SK-MEL-5 (cell line): ENCODE measurements at regions not wholly inside any gene's neighbourhood (a gene's known extent, or its start where the extent isn't known, plus 50 kb on each side); places are given as distances from the start of the nearest gene placed in this dataset.

Experiments used
- DNase-seq: peaks from one replicate; pipeline ENCODE4 v3.0.0-alpha.2; 2016; ENCODE audit warnings: low read depth, low spot score
- in situ Hi-C: cut with HindIII; loops from 2 replicates; pipeline ENCODE4 v1.10.0; 2016; ENCODE audit warnings: low sequenced_read_pairs, high pct_unique_total_duplicates, low pct_unique_long_range_greater_than_20kb

GRCh38 chr2:129724021-129724757, 255.3 kb upstream of the RAB6C start:
- in situ Hi-C loops: no loop called here
- DNase-seq: no peak

- in situ Hi-C loops: no loop called here
Measured at GRCh38 chr2:129726216-129726615, 253.2 kb upstream of the RAB6C start.

GRCh38 chr2:129727286-129727685, 252.2 kb upstream of the RAB6C start:
- DNase-seq: no peak
- in situ Hi-C loops: no loop called here

More at GRCh38 chr2:129726216-129726615, 253.2 kb upstream of the RAB6C start:
- no peak for DNase-seq

GRCh38 chr2:129728035-129728972, 251.2 kb upstream of the RAB6C start:
- in situ Hi-C loops: no loop called here
- no peak for DNase-seq

GRCh38 chr2:129729011-129729410, 250.5 kb upstream of the RAB6C start:
- in situ Hi-C loops: no loop called here
- no peak for DNase-seq

- in situ Hi-C loops: no loop called here
- DNase-seq: no peak
Measured at GRCh38 chr2:129729646-129730045, 249.8 kb upstream of the RAB6C start.

- in situ Hi-C loops: no loop called here
- no peak for DNase-seq
Measured at GRCh38 chr2:129730979-129731378, 248.5 kb upstream of the RAB6C start.

GRCh38 chr2:129731907-129732629, 247.4 kb upstream of the RAB6C start:
- no peak for DNase-seq
- in situ Hi-C loops: no loop called here

- in situ Hi-C loops: no loop called here
- no peak for DNase-seq
Measured at GRCh38 chr2:129732630-129733026, 246.8 kb upstream of the RAB6C start.

GRCh38 chr2:129733041-129733440, 246.4 kb upstream of the RAB6C start:
- no peak for DNase-seq
- in situ Hi-C loops: no loop called here

- in situ Hi-C loops: no loop called here
- DNase-seq: no peak
Measured at GRCh38 chr2:129733579-129733978, 245.9 kb upstream of the RAB6C start.

- DNase-seq: no peak
- in situ Hi-C loops: no loop called here
Measured at GRCh38 chr2:129734343-129735034, 245.0 kb upstream of the RAB6C start.

- in situ Hi-C loops: no loop called here
- no peak for DNase-seq
Measured at GRCh38 chr2:129735576-129735975, 243.9 kb upstream of the RAB6C start.

GRCh38 chr2:129737660-129738527, 241.6 kb upstream of the RAB6C start:
- DNase-seq: no peak
- in situ Hi-C loops: no loop called here

GRCh38 chr2:129738799-129739198, 240.7 kb upstream of the RAB6C start:
- in situ Hi-C loops: no loop called here
- DNase-seq: no peak

GRCh38 chr2:129740504-129740903, 239.0 kb upstream of the RAB6C start:
- DNase-seq: no peak
- in situ Hi-C loops: no loop called here

- no peak for DNase-seq
- in situ Hi-C loops: no loop called here
Measured at GRCh38 chr2:129741165-129741564, 238.3 kb upstream of the RAB6C start.
